ENCODE measurements at regions not wholly inside any gene's neighbourhood (a gene's known extent, or its start where the extent isn't known, plus 50 kb on each side); places are given as distances from the start of the nearest gene placed in this dataset.

GRCh38 chr16:26550111-26550610 is 516.6 kb upstream of the C16orf82 start:
- H3K9me3 ChIP-seq = no peaks in the 10 kb centered on the region
- TF ChIP-seq CTCF (IDR thresholded peaks at IDR 0.05) = no peak
- TF ChIP-seq POLR2AphosphoS5 (IDR thresholded peaks at IDR 0.05; ENCODE audit: insufficient read depth in 1 of 2, low read depth in 1 of 2) = no peak
- no peak for TF ChIP-seq POLR2A (IDR thresholded peaks at IDR 0.05)

GRCh38 chr16:26554030-26554429 is 512.7 kb upstream of the C16orf82 start:
- no peak overlapping the region for H3K4me3 ChIP-seq
- DNase-seq (ENCODE audit: extremely low spot score in 2 of 2) = no peak
- TF ChIP-seq POLR2AphosphoS5 (IDR thresholded peaks at IDR 0.05; ENCODE audit: insufficient read depth in 1 of 2, low read depth in 1 of 2) (no peak), CTCF (IDR thresholded peaks at IDR 0.05) (no peak), POLR2A (IDR thresholded peaks at IDR 0.05) (no peak)
- no peaks in the 10 kb centered on the region for H3K27me3 ChIP-seq
- intact Hi-C loops (cut with DNase I) = no loop called here
- H3K27ac ChIP-seq = no peak overlapping the region
- H3K36me3 ChIP-seq = no peaks in the 10 kb centered on the region
- no peaks in the 10 kb centered on the region for H3K4me1 ChIP-seq
- no peaks in the 10 kb centered on the region for H3K9me3 ChIP-seq

More at GRCh38 chr16:26550111-26550610, 516.6 kb upstream of the C16orf82 start:
- H3K4me1 ChIP-seq = no peaks in the 10 kb centered on the region
- intact Hi-C loops (cut with DNase I) = no loop called here
- no peaks in the 10 kb centered on the region for H3K27me3 ChIP-seq
- no peak overlapping the region for H3K27ac ChIP-seq
- no peaks in the 10 kb centered on the region for H3K36me3 ChIP-seq
- H3K4me3 ChIP-seq = no peak overlapping the region
- DNase-seq (ENCODE audit: extremely low spot score in 2 of 2) = no peak

- intact Hi-C loops (cut with DNase I) = no loop called here
- no peaks in the 10 kb centered on the region for H3K36me3 ChIP-seq
- no peak overlapping the region for H3K4me3 ChIP-seq
- TF ChIP-seq CTCF (IDR thresholded peaks at IDR 0.05) = no peak
- no peak for TF ChIP-seq POLR2AphosphoS5 (IDR thresholded peaks at IDR 0.05; ENCODE audit: insufficient read depth in 1 of 2, low read depth in 1 of 2)
- TF ChIP-seq POLR2A (IDR thresholded peaks at IDR 0.05) = no peak
- no peaks in the 10 kb centered on the region for H3K9me3 ChIP-seq
- no peaks in the 10 kb centered on the region for H3K27me3 ChIP-seq
- H3K27ac ChIP-seq = no peak overlapping the region
- no peak for DNase-seq (ENCODE audit: extremely low spot score in 2 of 2)
- no peaks in the 10 kb centered on the region for H3K4me1 ChIP-seq
Measured at GRCh38 chr16:26561303-26561702, 505.4 kb upstream of the C16orf82 start.

GRCh38 chr16:26563018-26563417 is 503.7 kb upstream of the C16orf82 start:
- no peak for DNase-seq (ENCODE audit: extremely low spot score in 2 of 2)
- intact Hi-C loops (cut with DNase I) = no loop called here
- no peak for TF ChIP-seq POLR2AphosphoS5 (IDR thresholded peaks at IDR 0.05; ENCODE audit: insufficient read depth in 1 of 2, low read depth in 1 of 2)
- TF ChIP-seq POLR2A (IDR thresholded peaks at IDR 0.05) = no peak
- TF ChIP-seq CTCF (IDR thresholded peaks at IDR 0.05) = no peak

GRCh38 chr16:26567356-26567755 is 499.4 kb upstream of the C16orf82 start:
- intact Hi-C loops (cut with DNase I) = no loop called here
- Histone ChIP-seq H3K27me3 (no peaks in the 10 kb centered on the region), H3K4me3 (no peak overlapping the region), H3K36me3 (no peaks in the 10 kb centered on the region), H3K4me1 (no peaks in the 10 kb centered on the region), H3K27ac (no peak overlapping the region), H3K9me3 (no peaks in the 10 kb centered on the region)
- TF ChIP-seq POLR2A (IDR thresholded peaks at IDR 0.05) (no peak), POLR2AphosphoS5 (IDR thresholded peaks at IDR 0.05; ENCODE audit: insufficient read depth in 1 of 2, low read depth in 1 of 2) (no peak), CTCF (IDR thresholded peaks at IDR 0.05) (no peak)
- no peak for DNase-seq (ENCODE audit: extremely low spot score in 2 of 2)

More at GRCh38 chr16:26563018-26563417, 503.7 kb upstream of the C16orf82 start:
- Histone ChIP-seq H3K4me3 (no peak overlapping the region), H3K9me3 (no peaks in the 10 kb centered on the region), H3K27me3 (no peaks in the 10 kb centered on the region), H3K27ac (no peak overlapping the region), H3K36me3 (no peaks in the 10 kb centered on the region), H3K4me1 (no peaks in the 10 kb centered on the region)

Measured in vagina (tissue), 2 donors.